ENCODE measurements at regions not wholly inside any gene's neighbourhood (a gene's known extent, or its start where the extent isn't known, plus 50 kb on each side); places are given as distances from the start of the nearest gene placed in this dataset.

DNA sequence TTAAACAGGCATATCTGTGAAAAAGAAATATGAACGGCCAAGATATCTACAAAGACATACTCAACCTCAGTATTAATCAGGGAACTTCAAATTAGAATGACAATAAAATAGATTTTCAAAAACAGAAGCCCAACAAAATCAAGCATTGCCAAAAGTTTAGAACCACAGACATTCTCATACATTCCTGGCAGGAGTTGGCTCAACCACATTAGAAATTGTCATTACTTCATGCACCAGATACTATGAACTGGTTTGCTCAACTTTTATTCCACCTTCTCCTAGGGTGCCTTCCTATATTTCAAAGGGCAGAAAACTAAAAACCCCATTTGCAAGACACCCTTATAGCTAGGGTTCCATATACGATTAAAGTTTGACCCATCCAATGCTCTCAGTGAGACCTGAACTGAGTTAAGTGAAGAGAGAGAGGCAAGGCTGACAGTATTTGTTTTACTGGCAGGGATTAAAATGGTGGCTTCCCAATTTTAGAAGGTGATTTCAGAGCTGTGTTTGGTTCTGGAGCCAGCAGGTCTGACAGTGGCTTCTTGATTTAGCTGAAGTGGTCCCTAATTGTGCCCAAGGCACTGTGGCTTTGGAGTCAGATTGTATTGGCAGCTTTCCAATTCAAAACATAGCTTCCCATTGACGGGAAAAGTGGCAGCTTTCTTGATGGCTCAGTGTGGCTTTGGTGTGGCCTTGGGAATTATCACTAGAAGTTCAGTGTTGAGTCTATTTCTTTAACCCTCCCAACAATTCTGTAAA, 77.1 kb upstream of the CDYL start:
- intact Hi-C loops (cut with DNase I; ENCODE audit: low total_unique reads): no loop called here
- TF ChIP-seq POLR2A (IDR thresholded peaks at IDR 0.05) (no peak), POLR2AphosphoS5 (IDR thresholded peaks at IDR 0.05) (no peak)
- TF ChIP-seq, protein P1, sequence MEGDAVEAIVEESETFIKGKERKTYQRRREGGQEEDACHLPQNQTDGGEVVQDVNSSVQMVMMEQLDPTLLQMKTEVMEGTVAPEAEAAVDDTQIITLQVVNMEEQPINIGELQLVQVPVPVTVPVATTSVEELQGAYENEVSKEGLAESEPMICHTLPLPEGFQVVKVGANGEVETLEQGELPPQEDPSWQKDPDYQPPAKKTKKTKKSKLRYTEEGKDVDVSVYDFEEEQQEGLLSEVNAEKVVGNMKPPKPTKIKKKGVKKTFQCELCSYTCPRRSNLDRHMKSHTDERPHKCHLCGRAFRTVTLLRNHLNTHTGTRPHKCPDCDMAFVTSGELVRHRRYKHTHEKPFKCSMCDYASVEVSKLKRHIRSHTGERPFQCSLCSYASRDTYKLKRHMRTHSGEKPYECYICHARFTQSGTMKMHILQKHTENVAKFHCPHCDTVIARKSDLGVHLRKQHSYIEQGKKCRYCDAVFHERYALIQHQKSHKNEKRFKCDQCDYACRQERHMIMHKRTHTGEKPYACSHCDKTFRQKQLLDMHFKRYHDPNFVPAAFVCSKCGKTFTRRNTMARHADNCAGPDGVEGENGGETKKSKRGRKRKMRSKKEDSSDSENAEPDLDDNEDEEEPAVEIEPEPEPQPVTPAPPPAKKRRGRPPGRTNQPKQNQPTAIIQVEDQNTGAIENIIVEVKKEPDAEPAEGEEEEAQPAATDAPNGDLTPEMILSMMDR (IDR thresholded peaks at IDR 0.05): no peak
- H3K27ac ChIP-seq: no peak overlapping the region
- no peak overlapping the region for H3K4me3 ChIP-seq
- H3K9me3 ChIP-seq: no peaks in the 10 kb centered on the region
- no peaks in the 10 kb centered on the region for H3K36me3 ChIP-seq
- H3K4me1 ChIP-seq: no peaks in the 10 kb centered on the region
- no peaks in the 10 kb centered on the region for H3K27me3 ChIP-seq
- no peak for DNase-seq (ENCODE audit: low spot score in 2 of 2)

DNA sequence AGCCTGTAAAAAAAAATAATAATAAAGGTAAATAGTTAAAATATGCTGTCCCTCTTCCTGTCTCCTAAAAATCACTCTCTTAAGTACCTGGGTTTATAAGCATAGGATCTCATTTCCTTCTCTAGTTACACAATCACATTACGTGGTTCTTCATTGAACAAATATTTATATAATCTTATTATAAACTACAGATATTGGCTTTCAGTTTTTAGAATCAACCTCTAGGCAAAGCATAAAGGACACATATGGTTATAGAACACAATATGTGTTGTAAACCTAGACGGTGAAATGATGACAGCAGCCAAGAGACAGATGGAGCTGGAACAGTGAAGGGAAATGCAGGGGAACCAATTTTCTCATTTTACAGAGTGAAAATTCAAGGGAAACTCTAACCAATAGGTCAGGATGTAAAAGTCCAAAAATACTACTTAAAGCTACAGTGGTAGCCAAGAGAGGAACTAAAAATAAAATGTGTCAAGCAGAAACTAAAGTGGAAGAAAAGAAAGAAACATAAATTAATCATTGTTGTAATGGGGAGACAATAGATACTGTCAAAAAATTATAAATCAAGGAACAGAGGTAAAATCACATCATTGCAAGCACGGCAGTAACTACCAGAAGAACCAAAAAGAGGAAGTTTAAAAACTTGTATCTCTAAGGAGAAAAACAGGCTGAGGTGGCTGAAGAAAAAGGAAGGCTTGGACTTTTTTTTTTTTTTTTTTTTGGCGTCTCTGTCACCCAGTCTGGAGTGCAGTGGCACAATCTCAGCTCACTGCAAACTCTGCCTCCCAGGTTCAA, 82.8 kb upstream of the CDYL start:
- H3K4me1 ChIP-seq: no peaks in the 10 kb centered on the region
- intact Hi-C loops (cut with DNase I; ENCODE audit: low total_unique reads): no loop called here
- H3K36me3 ChIP-seq: no peaks in the 10 kb centered on the region
- TF ChIP-seq POLR2A (IDR thresholded peaks at IDR 0.05): no peak
- TF ChIP-seq, protein P1 (IDR thresholded peaks at IDR 0.05): no peak
- no peak for TF ChIP-seq POLR2AphosphoS5 (IDR thresholded peaks at IDR 0.05)
- no peaks in the 10 kb centered on the region for H3K9me3 ChIP-seq
- H3K27ac ChIP-seq: no peak overlapping the region
- H3K27me3 ChIP-seq: no peaks in the 10 kb centered on the region
- DNase-seq (ENCODE audit: low spot score in 2 of 2): no peak
- no peak overlapping the region for H3K4me3 ChIP-seq

DNA sequence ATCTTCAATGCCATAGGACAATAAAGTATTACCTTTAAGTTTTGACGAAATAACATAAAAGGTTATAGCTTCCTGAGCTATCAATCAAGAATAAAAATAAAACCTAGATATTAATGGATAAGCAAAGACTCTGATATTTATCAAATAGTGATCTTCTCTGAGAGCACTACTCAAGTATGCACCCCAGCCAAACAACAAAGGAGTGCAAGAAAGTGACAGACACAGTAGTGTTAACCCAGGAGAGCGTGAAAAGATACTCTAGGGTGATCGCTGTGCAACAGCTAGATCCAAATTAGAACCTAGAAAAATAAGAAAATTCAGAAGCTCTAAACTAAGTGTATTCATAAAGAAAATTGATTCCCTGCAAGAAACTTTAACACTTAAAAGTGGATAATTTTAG, 83.5 kb upstream of the CDYL start:
- no peaks in the 10 kb centered on the region for H3K27me3 ChIP-seq
- TF ChIP-seq POLR2A (IDR thresholded peaks at IDR 0.05) (no peak), POLR2AphosphoS5 (IDR thresholded peaks at IDR 0.05) (no peak)
- TF ChIP-seq, protein P1 (IDR thresholded peaks at IDR 0.05): no peak
- intact Hi-C loops (cut with DNase I; ENCODE audit: low total_unique reads): no loop called here

DNA sequence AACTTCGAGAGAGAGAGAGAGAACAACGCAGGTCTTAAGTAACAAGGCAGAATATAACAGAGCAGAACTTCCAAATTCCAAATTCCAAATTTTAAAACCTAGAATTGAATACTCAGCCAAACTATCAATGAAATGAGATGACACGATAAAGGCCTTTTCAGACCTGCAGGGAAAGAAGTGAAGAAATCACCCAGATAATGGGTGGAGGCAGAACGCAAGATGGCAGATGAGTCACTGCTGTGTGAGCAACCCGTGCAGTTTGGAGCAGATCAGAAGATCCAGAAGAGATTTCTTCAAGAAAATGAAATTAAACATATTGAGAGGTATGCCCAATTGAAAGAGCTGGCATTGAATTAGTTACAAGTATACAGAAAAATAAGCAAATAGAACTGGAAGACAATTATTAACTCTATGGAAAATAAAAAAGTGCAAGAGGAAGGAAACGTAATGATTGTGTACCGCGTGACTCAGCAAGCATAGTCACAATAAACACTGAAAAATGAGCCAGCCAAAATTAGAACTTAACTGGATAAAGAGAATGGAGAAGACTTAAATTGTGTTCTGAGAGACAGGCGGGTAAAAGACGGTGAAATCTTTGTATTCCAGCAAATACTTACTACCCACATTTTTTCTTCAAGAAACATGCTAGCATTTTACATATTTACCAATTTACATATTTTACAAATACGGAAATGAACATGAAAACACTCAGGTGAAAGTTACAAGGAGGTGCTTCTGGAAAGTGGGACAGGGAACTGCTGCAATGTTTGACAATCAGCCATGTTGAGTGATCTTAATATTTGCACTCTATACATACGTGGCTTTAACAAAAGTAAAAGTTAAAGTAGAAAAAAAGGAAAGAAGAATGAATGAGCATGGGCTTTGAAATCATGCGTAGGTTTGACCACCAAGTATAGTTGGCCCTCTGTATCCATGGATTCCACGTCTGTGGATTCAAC, 87.9 kb upstream of the CDYL start:
- DNase-seq (ENCODE audit: low spot score in 2 of 2): no peak
- H3K4me3 ChIP-seq: no peak overlapping the region
- H3K4me1 ChIP-seq: no peaks in the 10 kb centered on the region
- no peaks in the 10 kb centered on the region for H3K36me3 ChIP-seq
- no peaks in the 10 kb centered on the region for H3K27me3 ChIP-seq
- H3K27ac ChIP-seq: no peak overlapping the region
- TF ChIP-seq POLR2A (IDR thresholded peaks at IDR 0.05): no peak
- TF ChIP-seq POLR2AphosphoS5 (IDR thresholded peaks at IDR 0.05): no peak
- TF ChIP-seq, protein P1 (IDR thresholded peaks at IDR 0.05): no peak
- intact Hi-C loops (cut with DNase I; ENCODE audit: low total_unique reads): no loop called here
- H3K9me3 ChIP-seq: no peaks in the 10 kb centered on the region

More for the DNA sequence above, 83.5 kb upstream of the CDYL start:
- Histone ChIP-seq H3K9me3 (no peaks in the 10 kb centered on the region), H3K27ac (no peak overlapping the region), H3K4me1 (no peaks in the 10 kb centered on the region), H3K36me3 (no peaks in the 10 kb centered on the region), H3K4me3 (no peak overlapping the region)
- no peak for DNase-seq (ENCODE audit: low spot score in 2 of 2)

Data from breast epithelium (tissue), 4 donors.